ENCODE measurements at regions not wholly inside any gene's neighbourhood (a gene's known extent, or its start where the extent isn't known, plus 50 kb on each side); places are given as distances from the start of the nearest gene placed in this dataset.

GRCh38 chr7:27420702-27421101 is 178.1 kb downstream of the EVX1 start:
- no peak for TF ChIP-seq POLR2A (IDR thresholded peaks at IDR 0.05)
- no peak for TF ChIP-seq CTCF (IDR thresholded peaks at IDR 0.05)
